Osteocyte (in vitro differentiated cells): ENCODE measurements at regions not wholly inside any gene's neighbourhood (a gene's known extent, or its start where the extent isn't known, plus 50 kb on each side); places are given as distances from the start of the nearest gene placed in this dataset.

Experiments used
- DNase-seq: peaks from one replicate; pipeline ENCODE4 v3.0.0; 2021; ENCODE audit warnings: mixed read lengths; ENCODE audit not compliant: unreplicated experiment; ENCODE audit errors: extremely low spot score
- H3K27ac Mint-ChIP-seq: one replicate; pipeline ENCODE4 v1.8.0; 2021; ENCODE audit warnings: mild to moderate bottlenecking, mixed read lengths; ENCODE audit not compliant: unreplicated experiment
- H3K27me3 Mint-ChIP-seq: one replicate; pipeline ENCODE4 v1.8.0; 2021; ENCODE audit warnings: mixed read lengths; ENCODE audit not compliant: unreplicated experiment
- H3K36me3 Mint-ChIP-seq: one replicate; pipeline ENCODE4 v1.8.0; 2021; ENCODE audit warnings: mixed read lengths; ENCODE audit not compliant: unreplicated experiment
- H3K4me1 Mint-ChIP-seq: one replicate; pipeline ENCODE4 v1.8.0; 2021; ENCODE audit warnings: mixed read lengths; ENCODE audit not compliant: unreplicated experiment
- H3K4me3 Mint-ChIP-seq: one replicate; pipeline ENCODE4 v1.8.0; 2021; ENCODE audit warnings: mild to moderate bottlenecking, moderate library complexity, mixed read lengths; ENCODE audit not compliant: unreplicated experiment
- H3K9me3 Mint-ChIP-seq: one replicate; pipeline ENCODE4 v1.8.0; 2021; ENCODE audit warnings: mixed read lengths; ENCODE audit not compliant: unreplicated experiment
- CTCF ChIP-seq: fragments of 200-600 bp; sonication (generic); IDR thresholded peaks from 2 replicates; pipeline ENCODE4 v1.5.0; 2021; ENCODE audit warnings: antibody characterized with exemption, mild to moderate bottlenecking, moderate library complexity

GRCh38 chr12:75571204-75571603 lies 59.8 kb upstream of the KRR1 start:
- no peak for TF ChIP-seq CTCF
- Mint-ChIP-seq H3K36me3 (no peaks in the 10 kb centered on the region), H3K4me3 (no peak overlapping the region), H3K4me1 (peaks cover 9% of the 10 kb centered on the region), H3K9me3 (peaks cover 11% of the 10 kb centered on the region), H3K27me3 (no peaks in the 10 kb centered on the region), H3K27ac (no peak overlapping the region)
- DNase-seq = no peak

GRCh38 chr12:75568801-75569200 lies 57.4 kb upstream of the KRR1 start:
- Mint-ChIP-seq H3K9me3 (peaks cover 17% of the 10 kb centered on the region), H3K27me3 (no peaks in the 10 kb centered on the region), H3K4me3 (no peak overlapping the region), H3K27ac (no peak overlapping the region), H3K4me1 (peaks cover 9% of the 10 kb centered on the region), H3K36me3 (peaks cover 2% of the 10 kb centered on the region)
- DNase-seq = no peak
- TF ChIP-seq CTCF = no peak

GRCh38 chr12:75568393-75568792 lies 57.0 kb upstream of the KRR1 start:
- H3K27me3 Mint-ChIP-seq = no peaks in the 10 kb centered on the region
- no peak overlapping the region for H3K4me3 Mint-ChIP-seq
- no peak for TF ChIP-seq CTCF
- H3K27ac Mint-ChIP-seq = no peak overlapping the region
- peaks cover 17% of the 10 kb centered on the region for H3K9me3 Mint-ChIP-seq
- DNase-seq = no peak
- H3K36me3 Mint-ChIP-seq = peaks cover 2% of the 10 kb centered on the region
- H3K4me1 Mint-ChIP-seq = peaks cover 9% of the 10 kb centered on the region

GRCh38 chr12:75565795-75566194 lies 54.4 kb upstream of the KRR1 start:
- Mint-ChIP-seq H3K9me3 (peaks cover 6% of the 10 kb centered on the region), H3K4me1 (peaks cover 9% of the 10 kb centered on the region), H3K4me3 (no peak overlapping the region), H3K27ac (no peak overlapping the region), H3K27me3 (no peaks in the 10 kb centered on the region), H3K36me3 (peaks cover 4% of the 10 kb centered on the region)
- no peak for TF ChIP-seq CTCF
- DNase-seq = no peak

GRCh38 chr12:75564852-75565251 lies 53.4 kb upstream of the KRR1 start:
- peaks cover 11% of the 10 kb centered on the region for H3K4me1 Mint-ChIP-seq
- H3K36me3 Mint-ChIP-seq = peaks cover 4% of the 10 kb centered on the region
- H3K9me3 Mint-ChIP-seq = peaks cover 6% of the 10 kb centered on the region
- H3K27ac Mint-ChIP-seq = no peak overlapping the region
- no peak overlapping the region for H3K4me3 Mint-ChIP-seq
- TF ChIP-seq CTCF = no peak
- no peak for DNase-seq
- no peaks in the 10 kb centered on the region for H3K27me3 Mint-ChIP-seq
